ENCODE measurements at regions not wholly inside any gene's neighbourhood (a gene's known extent, or its start where the extent isn't known, plus 50 kb on each side); places are given as distances from the start of the nearest gene placed in this dataset.

DNA sequence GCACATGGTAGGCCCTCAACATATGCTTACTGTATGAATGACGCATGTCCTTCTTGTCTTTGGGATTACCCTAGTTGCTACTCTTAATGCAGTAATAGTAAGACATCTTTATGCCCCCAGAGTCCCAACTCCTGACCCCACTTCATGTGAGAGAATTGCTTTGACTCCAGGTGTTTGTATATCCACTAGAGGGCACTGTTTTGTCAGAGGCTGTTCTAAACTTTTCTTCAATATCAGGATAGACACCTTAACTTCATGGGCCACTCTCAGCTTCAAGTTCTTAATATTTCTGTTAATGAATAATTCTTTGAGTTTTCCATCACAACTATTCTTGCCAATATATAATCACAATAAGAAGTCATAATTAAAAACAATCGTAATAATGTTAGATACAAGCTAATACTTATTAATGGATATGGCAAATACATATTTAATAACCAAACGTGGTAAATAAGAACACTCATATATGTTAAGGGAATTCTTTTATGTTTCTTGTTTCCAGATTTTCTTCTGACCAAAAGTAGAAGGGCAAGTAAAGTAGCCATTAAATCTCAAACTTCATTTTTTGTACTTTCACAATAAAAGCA, 337.2 kb upstream of the DNAJC19 start:
- TF ChIP-seq EZH2 (IDR thresholded peaks at IDR 0.05; ENCODE audit: low read depth, low read length, severe bottlenecking), result no peak
- no peak for TF ChIP-seq POLR2AphosphoS5 (IDR thresholded peaks at IDR 0.05; ENCODE audit: low read depth, low read length)
- no peak for TF ChIP-seq SP1 (IDR thresholded peaks at IDR 0.05; ENCODE audit: low read depth, low read length)
- TF ChIP-seq YY1 (IDR thresholded peaks at IDR 0.05; ENCODE audit: low read depth, low read length), result no peak
